ENCODE measurements at regions not wholly inside any gene's neighbourhood (a gene's known extent, or its start where the extent isn't known, plus 50 kb on each side); places are given as distances from the start of the nearest gene placed in this dataset.

DNA sequence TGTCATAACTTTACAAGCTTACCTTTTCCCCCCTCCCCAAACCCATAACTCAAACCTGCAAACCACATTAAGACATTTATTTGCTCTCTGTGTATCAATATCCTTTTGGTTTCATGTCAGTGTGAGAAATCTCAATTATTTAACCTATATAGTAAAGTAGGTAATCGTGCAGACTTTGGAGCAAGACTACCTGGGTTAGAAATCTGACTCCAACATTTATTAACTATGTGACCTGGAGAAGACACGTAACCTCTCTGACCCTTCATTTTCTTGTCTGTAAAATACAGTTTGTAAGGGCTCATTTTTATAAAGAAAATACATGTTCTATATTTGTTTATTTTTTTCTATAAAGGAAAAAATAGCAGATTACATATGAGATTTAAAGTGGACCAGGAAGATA, 448.9 kb upstream of the MANEA start:
- TF ChIP-seq, protein P1, sequence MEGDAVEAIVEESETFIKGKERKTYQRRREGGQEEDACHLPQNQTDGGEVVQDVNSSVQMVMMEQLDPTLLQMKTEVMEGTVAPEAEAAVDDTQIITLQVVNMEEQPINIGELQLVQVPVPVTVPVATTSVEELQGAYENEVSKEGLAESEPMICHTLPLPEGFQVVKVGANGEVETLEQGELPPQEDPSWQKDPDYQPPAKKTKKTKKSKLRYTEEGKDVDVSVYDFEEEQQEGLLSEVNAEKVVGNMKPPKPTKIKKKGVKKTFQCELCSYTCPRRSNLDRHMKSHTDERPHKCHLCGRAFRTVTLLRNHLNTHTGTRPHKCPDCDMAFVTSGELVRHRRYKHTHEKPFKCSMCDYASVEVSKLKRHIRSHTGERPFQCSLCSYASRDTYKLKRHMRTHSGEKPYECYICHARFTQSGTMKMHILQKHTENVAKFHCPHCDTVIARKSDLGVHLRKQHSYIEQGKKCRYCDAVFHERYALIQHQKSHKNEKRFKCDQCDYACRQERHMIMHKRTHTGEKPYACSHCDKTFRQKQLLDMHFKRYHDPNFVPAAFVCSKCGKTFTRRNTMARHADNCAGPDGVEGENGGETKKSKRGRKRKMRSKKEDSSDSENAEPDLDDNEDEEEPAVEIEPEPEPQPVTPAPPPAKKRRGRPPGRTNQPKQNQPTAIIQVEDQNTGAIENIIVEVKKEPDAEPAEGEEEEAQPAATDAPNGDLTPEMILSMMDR (IDR thresholded peaks at IDR 0.05) = no peak
- no peak for TF ChIP-seq EZH2 (IDR thresholded peaks at IDR 0.05)

Data from neural progenitor cell (in vitro differentiated cells).